ENCODE measurements at regions not wholly inside any gene's neighbourhood (a gene's known extent, or its start where the extent isn't known, plus 50 kb on each side); places are given as distances from the start of the nearest gene placed in this dataset.

DNA sequence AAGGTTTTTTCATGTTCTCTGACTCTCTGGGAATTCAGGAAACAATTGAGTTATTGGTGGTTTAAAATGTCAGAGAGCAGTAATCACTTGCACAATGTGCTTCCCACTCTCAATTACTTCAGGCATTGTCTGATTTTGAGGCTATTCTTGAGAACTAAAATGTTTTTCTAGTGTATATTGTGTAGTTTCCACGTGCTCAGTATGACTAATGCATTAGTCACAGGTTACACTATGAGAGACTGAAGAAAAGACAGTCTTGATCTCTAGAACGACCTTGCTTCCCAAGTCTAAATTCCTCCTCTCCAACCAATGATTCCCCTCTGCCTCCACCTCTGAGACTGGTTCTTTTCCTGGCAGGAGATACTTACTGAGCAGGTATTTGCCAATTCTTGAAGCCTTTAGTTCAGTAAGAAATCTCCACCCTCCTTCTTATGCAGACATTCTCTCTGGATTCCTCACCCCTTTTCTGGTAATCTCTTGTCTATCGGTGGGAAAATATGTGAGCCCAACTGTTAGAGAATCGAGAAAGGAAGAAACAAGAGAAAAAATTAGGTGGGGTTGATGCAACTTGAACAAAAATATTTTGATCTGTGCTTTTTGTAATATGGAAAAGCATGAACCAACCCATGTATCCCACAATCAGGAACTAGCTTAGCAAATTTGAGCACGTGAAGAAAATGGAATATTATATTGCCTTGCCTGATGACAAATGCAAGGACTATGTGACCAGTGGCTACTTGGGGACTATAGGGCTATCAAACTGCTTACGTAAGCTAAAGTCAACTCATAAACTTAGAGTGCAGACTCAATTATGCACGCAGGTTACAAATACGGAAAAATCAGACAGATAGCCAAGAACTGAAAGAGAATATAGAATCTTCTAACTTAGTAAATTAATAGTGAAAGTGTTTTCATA, 61.1 kb upstream of the SLC22A16 start:
- DNase-seq, result peak; percentile 2

DNA sequence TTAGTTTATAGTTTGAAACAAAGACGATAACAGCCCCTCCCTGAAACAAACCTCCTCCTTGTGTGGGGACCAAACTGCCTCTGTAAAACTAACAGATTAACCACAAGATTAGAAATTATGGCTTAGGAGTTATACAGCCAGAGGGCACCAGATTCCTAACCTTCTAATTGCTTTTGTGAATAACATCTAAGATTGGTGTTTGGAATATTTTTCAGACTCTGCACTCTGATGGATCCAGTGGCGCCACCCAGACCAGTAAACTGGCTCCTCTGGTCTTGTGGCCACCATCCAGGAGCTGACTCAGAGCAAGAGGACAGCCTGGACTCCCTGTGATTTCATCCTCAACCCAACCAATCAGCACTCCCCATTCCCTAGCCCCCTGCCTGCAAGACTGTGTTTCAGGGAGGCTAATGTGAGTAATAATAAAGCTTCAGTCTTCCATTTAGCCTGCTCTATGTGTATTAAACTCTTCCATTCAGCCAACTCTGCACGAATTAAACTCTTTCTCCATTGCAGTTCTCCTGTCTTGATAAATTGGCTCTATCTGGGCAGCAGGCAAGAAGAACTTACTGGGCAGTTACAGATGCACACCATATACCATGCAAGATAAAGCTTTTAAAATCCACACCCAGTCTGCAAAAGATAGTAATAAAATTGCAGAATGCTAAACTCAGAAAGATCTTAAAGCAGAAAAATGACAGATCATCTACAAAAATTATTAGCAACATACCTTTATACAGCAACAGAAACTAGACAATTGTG, 58.5 kb upstream of the SLC22A16 start:
- no peak for DNase-seq

DNA sequence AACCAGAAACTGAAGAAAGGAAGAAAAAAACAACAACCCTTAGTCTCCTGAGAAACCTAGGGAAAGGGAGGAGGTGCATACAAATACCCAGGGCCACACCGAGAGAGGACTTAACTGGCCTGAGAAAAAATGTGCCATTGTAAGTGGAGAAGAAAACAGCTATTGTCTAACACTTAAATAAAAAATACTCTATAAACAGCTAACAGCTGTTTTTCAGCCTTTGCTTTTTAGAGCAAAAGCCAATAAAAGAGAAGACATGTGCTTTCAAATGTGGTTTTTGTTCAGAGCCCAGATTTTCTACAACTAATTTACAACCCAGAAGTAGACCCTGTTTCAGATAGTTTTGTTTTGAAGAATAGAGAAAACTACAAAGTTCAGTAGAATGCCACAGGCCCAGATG, 56.0 kb upstream of the SLC22A16 start:
- no peak for DNase-seq

- no peak for DNase-seq
Measured at GRCh38 chr6:110530671-110531070, 54.3 kb upstream of the SLC22A16 start.

DNA sequence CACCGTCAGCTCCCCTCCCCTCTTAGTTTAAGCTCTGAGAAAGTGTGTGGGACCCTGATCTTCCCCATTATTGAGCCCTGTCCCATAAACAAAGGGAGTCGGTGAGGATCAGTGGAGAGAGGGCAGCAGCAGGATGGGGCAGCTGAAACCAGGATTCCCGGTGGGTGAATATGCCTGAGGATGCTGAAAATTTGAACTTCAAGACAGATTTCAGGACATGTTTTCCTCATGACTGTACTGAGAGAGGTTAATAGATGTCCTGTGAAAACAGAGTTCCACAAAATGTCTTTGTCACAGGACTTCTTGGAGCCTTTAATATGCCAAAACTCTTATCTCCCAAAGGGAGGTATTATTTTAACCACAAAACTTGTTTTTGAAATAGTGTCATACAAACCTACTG, 53.5 kb upstream of the SLC22A16 start:
- no peak for DNase-seq

- peak; percentile 24 for DNase-seq
Measured at GRCh38 chr6:110529355-110529754, 52.9 kb upstream of the SLC22A16 start.

- no peak for DNase-seq
Measured at GRCh38 chr6:110528930-110529325, 52.5 kb upstream of the SLC22A16 start.

DNA sequence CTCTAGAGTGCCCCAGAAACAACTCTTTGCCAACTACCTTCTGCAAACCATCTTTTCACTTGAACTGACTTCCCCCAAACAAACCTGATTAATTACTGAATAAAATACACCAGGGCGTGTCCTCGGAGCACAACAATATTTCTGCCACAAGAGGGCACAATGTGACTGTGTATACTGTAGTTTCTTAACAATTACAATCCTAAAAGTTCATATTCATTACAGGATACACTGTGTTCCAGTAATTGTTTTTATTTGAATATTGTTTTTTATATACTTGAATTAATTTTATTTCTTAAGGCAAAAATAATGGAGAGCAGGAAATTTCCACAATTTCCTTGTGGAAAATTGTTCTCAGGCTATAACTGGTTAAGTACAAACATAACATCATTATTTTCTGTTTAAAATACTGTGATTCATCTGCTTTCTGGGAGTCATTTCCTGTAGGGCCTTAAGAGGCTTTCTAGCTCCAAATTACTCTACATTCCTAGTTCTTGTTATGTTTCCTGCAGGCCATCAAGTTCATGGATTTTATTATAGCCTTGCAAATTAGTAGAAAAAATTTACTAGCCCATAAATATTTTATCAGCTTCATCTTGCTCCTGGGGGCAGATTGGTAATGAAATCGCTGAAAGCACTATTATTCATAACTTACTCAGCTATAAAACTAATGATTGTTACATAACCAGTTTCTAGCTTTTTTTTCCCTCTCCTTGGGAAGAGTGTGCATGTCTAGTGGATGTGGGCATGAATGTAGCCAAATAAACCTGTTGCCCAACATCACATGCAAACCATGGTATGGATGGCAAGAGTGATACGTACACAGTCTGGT, 51.9 kb upstream of the SLC22A16 start:
- DNase-seq, result peak; percentile 45

DNA sequence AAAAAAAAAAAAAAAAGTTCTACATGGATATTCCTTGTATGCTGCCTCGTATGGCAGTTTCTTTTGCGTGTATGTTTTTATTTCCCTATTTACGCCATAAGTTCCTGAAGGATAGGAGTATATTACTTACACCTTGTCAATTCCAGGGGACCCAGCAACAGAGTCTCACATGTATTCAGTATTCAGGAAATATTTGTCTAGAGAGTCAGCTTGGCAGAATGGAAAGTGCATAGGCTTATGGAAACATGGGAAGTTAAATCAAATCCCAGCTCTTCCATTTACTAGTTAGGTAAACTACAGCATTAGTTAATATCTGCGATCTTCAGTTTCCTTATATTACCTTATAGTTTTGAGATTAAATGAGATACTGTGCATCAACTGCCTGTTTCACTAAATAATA, 51.1 kb upstream of the SLC22A16 start:
- DNase-seq, result no peak

GRCh38 chr6:110526726-110527125, 50.3 kb upstream of the SLC22A16 start:
- DNase-seq, result no peak
